Left lung (tissue), 4 donors: ENCODE measurements at regions not wholly inside any gene's neighbourhood (a gene's known extent, or its start where the extent isn't known, plus 50 kb on each side); places are given as distances from the start of the nearest gene placed in this dataset.
A peak's percentile ranks its signal among the peaks of the same experiment; 100 is the strongest.
"Not testable (repeated sequence)": the region's sequence is repeated elsewhere in the genome, so short reads cannot be mapped to it uniquely, and the experiment has no call there.

Experiments
- ATAC-seq: fragments of 200-7000 bp; cut with Tn5 transposase; one replicate; pipeline ENCODE4 v1.9.1; 2020; ENCODE audit warnings: moderate library complexity
- DNase-seq, 4 donors: peaks; one replicate each; pipeline ENCODE4 v3.0.0-alpha.2; 2013 to 2020
- H3K27ac ChIP-seq, 2 donors: fragments of 200-600 bp; sonication (generic) in 1 of 2; one replicate each; pipeline versions ENCODE4 v1.5.0 to v1.8.0; 2020 to 2021
- H3K27me3 ChIP-seq, 2 donors: fragments of 200-600 bp; sonication (generic) in 1 of 2; one replicate each; pipeline versions ENCODE4 v1.5.0 to v1.8.0; 2020 to 2021
- H3K36me3 ChIP-seq, 2 donors: fragments of 200-600 bp; sonication (generic) in 1 of 2; one replicate each; pipeline versions ENCODE4 v1.5.0 to v1.8.0; 2020 to 2021
- H3K4me1 ChIP-seq, 2 donors: fragments of 200-600 bp; one replicate each; pipeline ENCODE4 v1.8.0; 2021
- H3K4me3 ChIP-seq, 2 donors: fragments of 200-600 bp; sonication (generic) in 1 of 2; one replicate each; pipeline versions ENCODE4 v1.5.0 to v1.8.0; 2020 to 2021; ENCODE audit warnings: mild to moderate bottlenecking in 1 of 2
- H3K9me3 ChIP-seq, 2 donors: fragments of 200-600 bp; sonication (generic) in 1 of 2; one replicate each; pipeline versions ENCODE4 v1.5.0 to v1.8.0; 2020 to 2021
- CTCF ChIP-seq, 2 donors: fragments of 200-600 bp; sonication (generic) in 1 of 2; IDR thresholded peaks; one replicate each; pipeline versions ENCODE4 v1.5.0 to v1.8.0; 2021; ENCODE audit warnings: antibody characterized with exemption in 2 of 2
- intact Hi-C, 2 donors: fragments of 100-400 bp; cut with DNase I; formaldehyde crosslinking; loops; one replicate each; pipeline versions ENCODE4 v1.11.2 to v1.14.2; 2022
- donor health status: DM: no; HTN: yes; CAD: no.
- donor health status: DM: no; HTN: no; CAD: no.

- Histone ChIP-seq H3K27me3 (no peaks in the 10 kb centered on the region), H3K9me3 (no peaks in the 10 kb centered on the region), H3K4me3 (no peak overlapping the region), H3K27ac (no peak overlapping the region), H3K4me1 (no peaks in the 10 kb centered on the region), H3K36me3 (no peaks in the 10 kb centered on the region)
- DNase-seq (no peak), ATAC-seq (no peak)
- intact Hi-C loops, result no loop called here
- no peak for TF ChIP-seq CTCF (IDR thresholded peaks at IDR 0.05)
Observed at GRCh38 chr5:18455521-18455920, 821.3 kb downstream of the TAF11L14 start.

GRCh38 chr5:18457255-18457654, 823.0 kb downstream of the TAF11L14 start:
- Histone ChIP-seq H3K27ac (no peak overlapping the region), H3K4me1 (no peaks in the 10 kb centered on the region), H3K9me3 (no peaks in the 10 kb centered on the region), H3K27me3 (no peaks in the 10 kb centered on the region), H3K4me3 (no peak overlapping the region), H3K36me3 (no peaks in the 10 kb centered on the region)
- ATAC-seq, result no peak
- intact Hi-C loops, result no loop called here
- DNase-seq, result no peak
- no peak for TF ChIP-seq CTCF (IDR thresholded peaks at IDR 0.05)

- no peak for ATAC-seq
- H3K27ac ChIP-seq, result no peak overlapping the region
- H3K36me3 ChIP-seq, result no peaks in the 10 kb centered on the region
- peak in 1 of 4 donors; percentile 27 for DNase-seq
- no peak for TF ChIP-seq CTCF (IDR thresholded peaks at IDR 0.05)
- H3K4me1 ChIP-seq, result no peaks in the 10 kb centered on the region
- H3K4me3 ChIP-seq, result no peak overlapping the region
- intact Hi-C loops, result loop anchor here in 1 of 2 donors (10.0 kb wide), 1 partner anchor 233 kb away; no protein-coding TSS in a partner anchor
- no peaks in the 10 kb centered on the region for H3K27me3 ChIP-seq
- H3K9me3 ChIP-seq, result no peaks in the 10 kb centered on the region
Observed at GRCh38 chr5:18461766-18462165, 827.5 kb downstream of the TAF11L14 start.

GRCh38 chr5:18465833-18466681, 831.8 kb downstream of the TAF11L14 start:
- intact Hi-C loops, result loop anchor here in 1 of 2 donors (10.0 kb wide), 1 partner anchor 229 kb away; no protein-coding TSS in a partner anchor
- Histone ChIP-seq H3K36me3 (no peaks in the 10 kb centered on the region), H3K27me3 (no peaks in the 10 kb centered on the region), H3K4me1 (no peaks in the 10 kb centered on the region), H3K9me3 (no peaks in the 10 kb centered on the region), H3K4me3 (no peak overlapping the region), H3K27ac (no peak overlapping the region)
- ATAC-seq (peak; percentile 95), DNase-seq (peak in 3 of 4 donors; percentile 30 to 75 (median 57))
- TF ChIP-seq CTCF (IDR thresholded peaks at IDR 0.05), result peak; percentile 31 to 55

GRCh38 chr5:18466731-18467130, 832.5 kb downstream of the TAF11L14 start:
- H3K27ac ChIP-seq, result no peak overlapping the region
- H3K36me3 ChIP-seq, result no peaks in the 10 kb centered on the region
- intact Hi-C loops, result loop anchor here in 1 of 2 donors (10.0 kb wide), 1 partner anchor 228 kb away; no protein-coding TSS in a partner anchor
- no peaks in the 10 kb centered on the region for H3K9me3 ChIP-seq
- TF ChIP-seq CTCF (IDR thresholded peaks at IDR 0.05), result no peak
- H3K27me3 ChIP-seq, result no peaks in the 10 kb centered on the region
- no peaks in the 10 kb centered on the region for H3K4me1 ChIP-seq
- DNase-seq (no peak), ATAC-seq (no peak)
- H3K4me3 ChIP-seq, result no peak overlapping the region

- H3K4me1 ChIP-seq, H3K27me3 ChIP-seq, H3K4me3 ChIP-seq, ATAC-seq, intact Hi-C loops, H3K9me3 ChIP-seq, H3K36me3 ChIP-seq, H3K27ac ChIP-seq, DNase-seq: not testable (repeated sequence)
Observed at GRCh38 chr5:18471791-18472190, 837.5 kb downstream of the TAF11L14 start.
